GM21360 (cell line): ENCODE measurements at regions not wholly inside any gene's neighbourhood (a gene's known extent, or its start where the extent isn't known, plus 50 kb on each side); places are given as distances from the start of the nearest gene placed in this dataset.
A peak's percentile ranks its signal among the peaks of the same experiment; 100 is the strongest.

ENCODE experiments used
- ATAC-seq: cut with Tn5 transposase; IDR thresholded peaks from one replicate; pipeline ENCODE4 v1.9.1; 2021; ENCODE audit warnings: mild to moderate bottlenecking, moderate library complexity; ENCODE audit not compliant: unreplicated experiment

DNA sequence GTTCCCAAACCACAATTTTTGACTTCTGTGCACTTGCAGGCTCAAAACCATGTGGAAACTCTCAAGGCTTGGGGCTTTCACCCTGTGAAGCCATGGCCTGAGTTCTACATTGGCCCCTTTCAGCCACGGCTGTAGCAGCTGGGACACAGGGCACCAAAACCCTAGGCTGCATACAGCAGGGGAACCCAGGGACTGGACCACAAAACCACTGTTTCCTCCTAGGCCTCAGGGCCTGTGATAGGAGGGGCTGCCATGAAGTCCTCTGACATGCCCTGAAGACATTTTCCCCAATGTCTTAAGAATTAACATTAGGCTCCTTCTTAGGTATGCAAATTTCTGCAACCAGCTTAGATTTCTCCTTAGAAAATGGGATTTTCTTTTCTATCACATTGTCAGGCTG, 312.1 kb upstream of the TUSC1 start:
- ATAC-seq, result no peak

DNA sequence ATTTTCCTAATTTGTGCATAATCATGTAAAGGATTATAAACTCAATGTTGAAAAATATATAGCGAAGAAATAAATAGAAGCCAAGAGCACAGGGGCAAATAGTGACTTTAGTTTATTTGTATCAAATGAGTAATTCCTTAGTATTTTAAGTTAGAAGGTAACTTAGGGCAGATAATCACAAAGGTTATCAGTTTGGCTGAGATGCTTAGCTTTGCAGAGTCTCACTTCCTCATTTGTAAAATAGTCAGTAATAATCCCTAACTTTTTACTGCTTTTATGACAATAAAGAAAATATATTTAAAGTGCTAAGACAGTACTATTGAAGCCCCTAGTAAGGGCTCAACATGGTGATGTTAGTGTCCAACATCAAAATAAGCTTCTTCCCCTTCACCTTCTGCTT, 297.4 kb upstream of the TUSC1 start:
- ATAC-seq, result no peak

DNA sequence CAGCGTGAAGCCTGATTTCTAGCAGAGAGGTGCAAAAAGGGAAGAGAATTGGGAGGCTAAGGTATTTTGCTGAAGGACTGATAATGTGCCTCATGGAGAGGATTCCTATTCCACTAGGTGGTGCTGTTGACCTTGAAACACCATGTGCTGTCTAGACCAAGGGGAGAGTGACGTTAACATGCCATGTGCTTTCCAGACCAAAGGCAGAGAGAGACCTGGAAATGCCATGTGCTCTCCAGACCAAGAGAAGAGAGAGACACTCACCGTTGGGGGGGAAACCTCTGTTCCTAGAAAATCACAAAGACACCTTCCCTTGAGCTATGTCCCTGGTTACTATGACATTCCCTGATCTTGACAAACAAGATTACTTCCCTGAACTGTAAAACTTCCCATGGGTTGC, 286.0 kb upstream of the TUSC1 start:
- ATAC-seq, result peak; percentile 91

DNA sequence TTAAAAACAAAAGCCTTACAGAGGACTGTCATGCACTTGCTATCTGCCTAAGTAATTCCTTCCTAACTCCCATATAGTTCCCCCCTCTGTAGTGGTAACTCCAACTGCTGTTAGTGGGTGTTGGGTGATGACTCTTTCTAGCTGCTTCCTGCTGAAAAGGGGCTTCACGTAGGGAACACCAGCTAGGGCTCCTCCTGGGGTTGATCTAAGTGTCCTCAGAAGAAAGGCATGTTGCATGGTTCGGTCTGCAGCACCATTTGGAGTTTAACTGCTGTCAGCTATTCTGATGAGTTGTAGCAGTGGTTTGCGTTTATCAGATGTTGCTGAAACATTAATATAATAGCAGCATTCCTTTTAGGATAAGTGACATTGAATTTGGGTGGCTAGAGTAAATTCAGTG, 281.9 kb upstream of the TUSC1 start:
- ATAC-seq, result no peak

DNA sequence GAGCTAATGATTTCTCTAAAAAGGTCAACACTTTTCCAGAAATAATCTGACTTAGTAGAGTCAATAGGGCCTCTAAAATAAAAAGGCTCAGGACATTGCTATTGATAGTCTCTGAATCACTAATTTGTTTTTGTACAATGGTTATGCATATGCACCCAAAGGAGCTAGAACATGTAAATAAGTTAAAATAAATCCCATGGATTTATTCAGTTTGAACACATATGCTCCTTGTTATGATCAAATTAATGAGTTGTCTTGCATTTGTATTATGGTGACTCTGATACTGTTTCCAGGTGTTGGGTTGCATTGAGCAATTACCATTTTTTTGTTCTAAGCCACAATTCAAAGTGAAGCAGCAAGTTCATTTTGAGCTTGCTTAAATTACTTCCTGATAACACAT, 276.0 kb upstream of the TUSC1 start:
- no peak for ATAC-seq

DNA sequence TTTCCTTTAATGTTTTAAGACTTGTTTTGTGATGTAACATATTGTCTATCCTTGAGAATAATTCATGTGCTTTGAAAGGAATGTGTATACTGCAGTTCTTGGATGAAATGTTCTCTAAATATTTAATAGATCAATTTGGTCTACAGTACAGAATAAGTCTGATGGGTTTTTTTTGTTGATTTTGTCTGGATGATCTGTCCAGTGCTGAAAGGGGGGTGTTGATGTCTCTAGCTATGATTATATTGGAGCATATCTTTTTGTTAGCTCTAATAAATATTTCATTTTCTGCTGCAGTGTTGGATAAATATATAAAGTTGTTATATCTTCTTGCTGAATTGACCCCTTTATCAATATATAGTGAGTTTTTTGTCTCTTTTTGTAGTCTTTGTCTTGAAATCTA, 269.9 kb upstream of the TUSC1 start:
- no peak for ATAC-seq

DNA sequence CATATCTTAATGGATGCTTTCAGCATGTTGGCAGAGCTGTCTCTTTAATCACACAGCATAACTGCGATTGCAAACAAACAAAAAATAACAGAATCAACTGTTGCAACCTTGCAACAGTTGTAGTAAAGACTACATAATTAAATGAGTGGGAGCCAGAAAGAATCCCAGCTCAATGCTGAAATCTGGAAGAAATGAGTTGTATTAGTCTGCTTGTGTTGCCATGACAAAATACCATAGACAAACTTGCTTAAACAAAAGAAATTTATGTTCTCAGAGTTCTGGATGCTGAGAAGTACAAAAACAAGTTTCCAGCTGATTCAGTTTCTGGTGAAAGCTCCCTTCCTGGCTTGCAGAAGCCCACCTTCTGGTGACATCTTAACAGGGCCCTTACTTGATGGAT, 260.9 kb upstream of the TUSC1 start:
- ATAC-seq, result no peak

DNA sequence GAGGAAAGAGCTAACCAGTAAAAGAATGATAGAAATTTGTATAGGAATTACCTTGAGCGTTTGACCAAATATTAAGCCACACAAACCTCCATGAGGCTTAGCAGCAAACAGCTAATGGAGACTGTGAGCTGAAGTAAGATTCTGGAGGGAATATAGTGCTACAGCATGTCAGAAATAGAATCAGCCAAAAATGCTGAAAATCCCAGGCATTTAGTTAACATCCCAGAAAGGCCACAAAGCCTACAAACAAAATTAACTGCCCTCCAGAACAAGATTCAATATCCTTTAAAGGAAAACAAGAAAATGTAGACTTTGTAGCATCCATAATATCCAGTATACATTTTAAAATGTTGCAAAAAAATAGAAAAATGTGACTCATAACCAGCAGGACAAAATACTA, 257.8 kb upstream of the TUSC1 start:
- no peak for ATAC-seq

DNA sequence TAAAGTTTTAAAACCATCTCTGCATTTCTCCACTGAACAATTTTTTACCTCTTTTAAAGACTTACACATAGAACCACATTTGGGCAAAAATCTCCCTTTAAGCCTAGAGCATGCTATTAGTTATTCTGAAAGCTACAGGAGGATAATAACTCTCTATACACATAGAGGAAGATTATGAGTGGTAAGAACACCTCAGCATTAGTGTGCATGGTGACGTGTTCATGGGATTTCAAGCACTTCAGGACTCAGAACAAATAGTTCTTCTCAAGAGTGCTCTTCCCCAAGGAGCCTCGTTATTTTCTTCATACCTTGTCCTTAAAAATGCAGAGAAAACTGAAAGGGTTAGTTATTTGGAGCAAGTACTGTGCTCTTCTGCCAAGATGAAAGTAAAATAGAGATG, 256.9 kb upstream of the TUSC1 start:
- no peak for ATAC-seq

DNA sequence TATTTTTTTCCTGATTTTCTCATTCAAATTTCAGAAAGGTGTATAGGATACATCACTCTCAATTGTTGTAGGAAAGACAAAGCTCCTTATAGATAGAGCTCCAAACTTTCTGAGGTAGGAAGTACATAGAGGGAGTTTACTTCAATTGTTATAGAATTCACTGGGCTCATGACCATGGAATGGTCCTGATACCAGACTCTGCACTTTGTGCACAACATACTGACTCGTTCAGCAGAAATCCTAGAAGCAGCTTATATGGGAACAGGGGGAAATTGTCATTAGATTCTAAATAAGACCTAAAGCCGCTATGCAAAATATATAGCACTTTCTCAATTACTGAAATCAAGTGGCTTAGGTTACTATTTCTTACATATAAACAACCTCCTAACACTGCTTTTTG, 240.5 kb upstream of the TUSC1 start:
- no peak for ATAC-seq

DNA sequence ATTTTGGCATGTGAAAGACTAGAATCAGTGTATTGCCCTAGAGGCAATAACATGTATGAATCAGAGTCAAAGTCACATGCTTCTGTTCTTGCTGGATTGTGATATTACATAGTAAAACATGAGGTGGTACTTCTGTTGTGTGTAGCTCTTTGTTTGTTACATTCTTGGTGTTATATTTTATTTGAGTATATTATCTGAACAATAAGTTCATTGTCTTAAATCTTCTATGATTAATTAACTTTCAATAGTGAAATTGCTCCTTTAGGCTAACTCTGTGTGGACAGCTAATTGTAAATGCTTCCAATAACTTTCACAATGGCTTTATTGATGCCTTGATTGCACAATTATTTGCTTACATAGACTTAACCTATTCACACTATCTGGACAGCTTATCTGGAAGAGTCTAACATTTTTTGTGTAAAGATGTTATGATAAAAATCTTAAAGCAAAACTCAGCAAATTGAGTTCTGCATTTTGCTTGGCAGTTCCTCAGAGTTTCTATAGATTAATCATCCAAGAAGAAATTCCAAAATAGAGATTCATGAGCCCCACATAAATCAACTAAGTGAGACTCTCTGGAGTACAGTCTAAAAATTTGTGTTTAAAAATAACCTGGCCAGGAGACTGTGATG, 239.6 kb upstream of the TUSC1 start:
- ATAC-seq, result no peak

DNA sequence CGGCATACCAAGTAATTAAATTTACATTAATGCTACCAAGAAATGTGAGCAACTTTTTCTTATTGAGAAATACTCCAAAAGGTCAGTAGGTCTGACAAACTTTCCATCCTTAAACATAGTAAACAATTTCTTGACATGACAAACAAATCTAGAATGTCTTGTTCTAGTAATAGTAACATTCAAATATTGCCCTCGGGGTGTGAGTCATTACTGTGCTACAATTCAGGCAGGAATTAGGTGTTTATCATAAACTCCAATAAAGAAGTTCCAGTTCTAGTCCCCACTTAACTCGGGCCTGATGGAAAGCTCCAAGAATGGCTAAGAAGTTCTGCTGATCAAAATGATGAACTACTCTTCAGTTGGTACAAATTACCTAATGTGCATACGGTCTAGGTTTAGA, 235.6 kb upstream of the TUSC1 start:
- ATAC-seq, result no peak

DNA sequence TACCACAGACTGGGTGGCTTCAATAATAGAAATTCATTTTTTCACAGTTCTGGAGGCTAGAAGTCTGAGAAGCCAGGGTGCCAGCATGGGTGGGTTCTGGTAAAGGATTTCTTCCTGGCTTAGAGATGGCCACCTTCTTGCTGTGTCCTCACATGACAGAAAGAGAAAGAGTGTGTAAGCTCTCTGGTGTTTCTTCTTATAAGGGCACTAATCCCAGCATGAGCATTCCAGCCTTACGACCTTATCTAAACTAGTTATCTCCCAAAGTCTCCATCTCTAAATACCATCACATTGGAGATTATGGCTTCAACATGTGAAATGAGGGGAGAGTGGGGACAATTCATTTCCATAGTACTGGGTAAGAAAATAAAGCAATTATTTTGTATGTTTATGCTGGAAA, 226.5 kb upstream of the TUSC1 start:
- ATAC-seq, result no peak

DNA sequence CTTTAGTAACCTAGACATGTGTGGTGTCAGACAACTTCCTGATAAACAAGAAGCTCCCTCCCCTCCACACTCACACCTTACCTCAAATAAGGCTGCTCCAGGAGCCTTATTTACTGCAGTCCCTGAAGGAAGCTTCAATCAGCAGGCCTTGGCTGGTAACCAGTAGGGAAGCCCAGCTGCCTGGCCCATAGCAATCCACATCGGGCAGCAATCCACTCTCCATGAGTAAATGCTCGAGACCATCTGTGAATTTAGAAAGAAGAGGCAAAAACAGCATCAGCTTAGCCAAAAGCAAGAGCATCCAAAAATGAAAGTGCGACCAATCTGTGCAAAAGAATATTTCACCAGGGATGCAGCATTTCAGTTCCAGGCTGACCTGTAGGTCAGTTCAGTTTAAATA, 213.3 kb upstream of the TUSC1 start:
- no peak for ATAC-seq

DNA sequence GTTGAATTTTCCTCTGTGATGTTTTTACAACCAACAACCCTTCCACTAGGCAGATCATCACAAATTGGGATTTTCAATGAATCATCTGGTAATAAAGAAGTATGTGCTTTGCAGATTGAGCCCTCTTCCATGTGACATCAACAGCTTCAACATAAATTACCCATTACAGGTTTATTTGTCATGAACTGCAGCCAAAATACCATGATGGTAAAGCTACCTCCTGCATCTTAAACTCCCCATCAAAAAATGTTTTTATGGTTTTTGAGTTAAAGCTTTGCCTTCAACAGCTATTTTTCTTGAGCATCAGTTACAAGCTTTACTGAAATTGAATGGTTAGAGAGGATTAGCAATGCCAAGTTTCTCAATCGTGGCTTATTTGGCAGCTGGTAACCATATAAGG, 211.4 kb upstream of the TUSC1 start:
- no peak for ATAC-seq

DNA sequence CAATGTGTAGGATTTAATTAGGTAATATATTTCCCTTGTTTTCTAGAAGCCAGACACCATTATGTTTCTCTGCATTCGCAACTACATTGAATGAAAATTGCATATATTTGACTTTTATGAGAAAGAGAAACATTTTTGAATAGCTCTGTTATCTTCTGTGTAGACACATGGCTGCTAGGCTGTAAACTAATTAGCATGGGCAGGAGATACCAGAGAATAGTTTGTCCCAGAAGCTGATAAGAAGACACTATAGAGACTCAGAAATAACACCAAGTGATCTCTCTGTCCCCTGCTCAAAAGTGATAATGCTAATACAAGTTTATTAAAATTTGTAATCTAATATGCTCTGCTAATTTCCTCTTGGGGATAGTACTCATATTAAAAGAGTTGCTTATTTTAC, 198.0 kb upstream of the TUSC1 start:
- ATAC-seq, result no peak

DNA sequence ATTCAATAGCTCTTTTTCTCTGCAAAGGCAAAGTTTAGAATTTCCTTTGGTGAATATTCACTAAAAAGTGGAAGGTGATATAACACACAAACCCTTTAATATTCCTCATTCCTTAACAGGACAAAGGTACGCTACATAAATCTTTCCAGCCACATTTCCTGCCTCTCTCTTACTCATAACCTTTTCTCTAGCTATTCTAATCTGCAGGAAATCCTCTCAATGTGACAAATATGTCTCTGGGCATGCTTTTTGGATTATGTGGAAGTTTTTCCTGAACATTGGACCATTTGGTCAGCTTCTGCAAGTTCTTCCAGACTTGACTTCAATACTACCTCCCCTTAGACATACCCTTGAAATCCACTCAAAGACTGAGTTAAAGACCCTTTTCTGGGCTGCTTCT, 186.3 kb upstream of the TUSC1 start:
- no peak for ATAC-seq

DNA sequence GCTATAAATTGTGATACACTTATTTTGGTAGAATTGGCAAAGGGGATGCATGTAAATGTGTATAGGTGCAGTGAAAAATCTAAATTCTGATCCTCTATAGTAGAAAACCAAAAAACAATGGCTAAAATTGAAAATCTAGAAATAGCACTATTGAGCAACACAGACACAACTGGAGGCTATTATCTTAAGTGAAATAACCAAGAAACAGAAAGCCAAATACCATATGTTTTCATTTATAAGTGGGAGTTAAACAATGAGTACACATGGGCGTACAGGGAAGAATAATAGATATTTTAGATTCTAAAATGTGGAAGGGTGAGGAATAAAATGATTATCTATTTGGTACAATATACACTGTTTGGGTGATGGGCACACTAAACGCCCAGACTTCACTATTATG, 183.2 kb upstream of the TUSC1 start:
- no peak for ATAC-seq

DNA sequence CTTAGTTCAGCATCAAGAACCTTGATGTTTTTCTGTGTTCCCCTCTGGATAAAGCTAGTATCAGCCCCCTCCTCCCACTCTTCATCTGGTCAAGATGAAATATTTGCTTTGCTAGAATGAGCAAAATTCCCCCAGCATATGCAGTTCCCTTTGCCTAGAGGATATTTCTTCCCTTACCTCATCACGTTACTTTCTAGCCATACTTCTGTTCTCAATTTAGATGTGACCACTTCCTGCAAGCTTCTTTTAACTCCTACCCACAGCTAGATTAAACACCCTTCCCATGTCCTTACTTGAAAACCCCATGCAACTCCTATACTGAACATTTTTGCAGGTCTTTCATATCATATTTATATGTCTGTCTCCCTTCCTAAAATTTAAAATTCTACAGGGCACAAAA, 178.9 kb upstream of the TUSC1 start:
- ATAC-seq, result no peak

DNA sequence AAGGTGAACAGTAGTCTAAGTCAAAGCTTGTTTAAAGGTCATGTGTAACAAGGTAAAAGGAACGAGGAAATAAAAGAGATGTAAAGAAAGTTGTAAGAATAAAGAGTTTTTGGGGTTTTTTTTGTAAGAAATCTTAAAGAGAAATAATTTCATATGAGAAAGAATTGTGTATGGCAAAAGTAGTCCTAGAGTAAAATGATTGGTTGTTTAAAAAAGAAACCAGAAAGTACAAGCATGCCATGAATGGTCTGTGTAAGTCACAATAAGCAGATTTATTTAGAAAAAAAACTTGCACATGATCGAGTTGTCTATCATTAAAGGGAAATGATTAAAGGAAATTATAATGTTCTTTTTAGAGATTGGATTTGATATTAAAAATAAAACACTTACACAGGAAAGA, 172.6 kb upstream of the TUSC1 start:
- no peak for ATAC-seq

DNA sequence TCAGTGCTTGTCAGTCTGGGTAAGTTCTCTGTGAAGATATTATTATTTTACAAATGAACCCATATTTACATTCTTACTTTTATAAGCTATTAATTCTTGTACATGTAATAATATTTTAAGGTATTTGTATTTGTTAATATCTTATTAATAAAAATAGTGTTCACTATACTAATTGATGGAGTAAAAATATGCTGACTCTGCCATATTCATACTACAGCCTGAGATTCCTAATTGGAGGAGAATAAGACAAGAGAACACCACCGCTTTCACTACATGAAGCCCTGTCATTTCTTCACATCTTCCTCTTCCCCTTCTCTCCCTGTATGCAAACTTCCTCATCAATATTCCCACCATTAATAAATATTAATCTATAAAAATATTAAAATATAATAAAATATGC, 167.6 kb upstream of the TUSC1 start:
- no peak for ATAC-seq

DNA sequence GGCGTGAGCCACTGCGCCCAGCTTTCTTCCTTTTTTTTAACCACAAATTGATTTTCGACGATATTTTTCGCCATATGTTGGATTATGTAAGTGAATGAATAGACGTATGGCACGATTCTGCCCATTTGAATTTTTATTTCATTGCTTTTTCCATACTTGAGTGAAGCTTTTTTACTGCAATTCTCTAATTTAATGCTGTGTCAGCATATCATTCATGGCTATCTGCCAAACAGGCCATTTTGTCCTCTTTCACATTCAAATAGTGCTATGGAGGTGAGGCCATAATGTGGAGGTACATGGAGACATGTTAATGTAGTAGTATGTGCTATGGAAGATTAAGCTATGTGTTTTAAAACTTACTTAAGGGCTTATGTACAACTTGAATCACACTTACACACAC, 152.1 kb upstream of the TUSC1 start:
- ATAC-seq, result no peak

DNA sequence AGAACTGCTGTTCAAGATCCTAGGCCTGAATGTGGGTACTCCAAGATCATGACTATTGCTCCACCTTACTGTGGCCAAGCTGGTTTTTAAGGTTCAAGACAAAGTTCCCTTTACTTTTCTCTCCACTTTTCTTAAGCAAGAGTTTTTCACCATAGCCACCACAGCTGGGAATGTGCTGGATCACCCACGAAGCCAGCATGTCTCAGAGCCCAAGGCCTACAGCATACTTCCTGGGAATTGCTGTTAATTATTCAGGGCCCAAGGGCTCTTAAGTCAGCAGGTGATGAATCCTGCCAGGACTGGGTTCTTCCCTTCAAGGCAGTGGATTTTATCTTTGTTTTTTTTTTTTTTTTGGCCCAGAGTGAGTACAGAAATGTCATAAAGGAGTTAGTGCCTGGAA, 149.4 kb upstream of the TUSC1 start:
- no peak for ATAC-seq

DNA sequence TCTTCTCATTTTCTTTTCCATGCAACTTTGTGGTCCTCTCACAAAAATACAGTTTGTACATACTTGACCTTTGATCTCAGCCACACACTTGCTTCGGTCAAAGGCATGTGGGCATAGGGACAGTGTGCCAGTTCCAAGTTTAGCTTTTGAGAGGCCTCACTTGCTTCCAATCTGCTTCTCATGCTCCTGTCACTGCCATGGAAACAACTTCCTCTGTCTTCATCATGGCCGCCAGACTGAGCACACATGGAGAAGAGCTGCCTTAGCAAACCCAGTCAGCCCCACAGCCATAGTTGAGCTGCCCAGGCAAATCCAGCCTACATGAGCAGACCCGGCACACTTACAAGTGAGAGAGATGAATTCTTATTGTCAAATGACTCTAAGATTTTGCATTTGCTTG, 138.2 kb upstream of the TUSC1 start:
- no peak for ATAC-seq
